NCI-H1092 treated with DMSO at 0.1 percent for 48 hours (cell line): ENCODE measurements at regions not wholly inside any gene's neighbourhood (a gene's known extent, or its start where the extent isn't known, plus 50 kb on each side); places are given as distances from the start of the nearest gene placed in this dataset.
"Not testable (repeated sequence)": the region's sequence is repeated elsewhere in the genome, so short reads cannot be mapped to it uniquely, and the experiment has no call there.

Experiments
- DNase-seq: peaks from one replicate; lab custom pipeline; 2025; lab: John Stamatoyannopoulos, UW

DNA sequence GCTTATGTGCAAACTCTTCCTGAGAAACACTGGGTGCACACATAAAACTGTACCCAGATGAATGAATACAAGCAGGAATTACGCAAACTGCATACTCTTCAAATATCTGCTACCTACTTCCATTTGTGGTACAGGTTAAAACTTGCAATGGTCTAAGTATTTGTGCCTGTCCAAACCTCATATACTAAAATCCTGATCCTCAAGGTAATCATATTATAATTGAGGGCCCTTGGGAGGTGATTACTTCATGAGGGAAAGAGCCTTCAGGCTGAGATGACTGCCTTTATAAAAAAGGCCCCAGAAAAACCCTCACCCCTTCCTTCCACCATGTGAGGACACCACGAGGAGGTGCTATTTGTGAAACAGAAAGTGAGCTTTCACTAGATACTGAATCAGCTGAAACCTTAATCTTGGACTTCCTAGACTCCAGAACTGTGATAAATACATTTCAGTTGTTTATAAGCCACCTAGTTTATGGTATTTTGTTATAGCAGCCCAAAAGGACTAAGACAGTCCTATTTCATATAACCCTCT, 1977.2 kb downstream of the PCDH7 start:
- DNase-seq, result no peak

DNA sequence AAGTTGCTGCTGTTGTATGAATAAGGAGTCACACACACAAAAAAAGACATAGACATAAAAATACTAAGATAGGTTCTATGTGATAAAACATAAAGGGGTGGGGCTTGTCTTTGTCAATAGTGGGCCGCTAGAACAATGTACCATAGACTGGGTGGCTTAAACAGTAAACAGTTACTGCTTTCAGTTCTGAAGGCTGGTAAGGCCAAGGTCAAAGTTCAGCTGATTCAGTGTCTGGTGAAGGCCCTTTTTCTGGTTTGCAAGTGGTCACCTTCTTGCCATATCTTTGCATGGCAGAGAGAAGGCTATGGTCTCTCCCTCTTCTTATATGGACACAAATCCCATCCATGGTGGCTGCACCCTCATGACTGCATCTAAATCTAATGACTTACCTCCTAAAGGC, 1980.7 kb downstream of the PCDH7 start:
- no peak for DNase-seq

DNA sequence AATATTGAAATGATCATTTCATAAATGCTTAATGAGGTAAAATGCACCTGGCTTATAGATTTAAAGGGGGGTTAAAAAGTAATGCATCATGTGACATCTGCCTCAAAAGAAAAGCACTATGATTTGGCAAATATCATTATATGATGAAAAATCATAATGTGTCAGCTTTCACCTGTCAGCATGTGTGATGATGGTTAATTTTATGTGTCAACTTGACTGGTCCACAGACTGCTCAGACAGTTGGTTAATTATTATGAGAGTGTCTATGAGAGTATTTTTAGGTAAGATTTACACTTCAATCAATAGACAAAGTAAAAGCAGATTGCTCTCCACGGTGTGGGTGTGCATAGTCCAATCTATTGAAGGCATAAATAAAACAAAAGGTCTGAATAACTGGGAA, 1986.7 kb downstream of the PCDH7 start:
- DNase-seq, result no peak

DNA sequence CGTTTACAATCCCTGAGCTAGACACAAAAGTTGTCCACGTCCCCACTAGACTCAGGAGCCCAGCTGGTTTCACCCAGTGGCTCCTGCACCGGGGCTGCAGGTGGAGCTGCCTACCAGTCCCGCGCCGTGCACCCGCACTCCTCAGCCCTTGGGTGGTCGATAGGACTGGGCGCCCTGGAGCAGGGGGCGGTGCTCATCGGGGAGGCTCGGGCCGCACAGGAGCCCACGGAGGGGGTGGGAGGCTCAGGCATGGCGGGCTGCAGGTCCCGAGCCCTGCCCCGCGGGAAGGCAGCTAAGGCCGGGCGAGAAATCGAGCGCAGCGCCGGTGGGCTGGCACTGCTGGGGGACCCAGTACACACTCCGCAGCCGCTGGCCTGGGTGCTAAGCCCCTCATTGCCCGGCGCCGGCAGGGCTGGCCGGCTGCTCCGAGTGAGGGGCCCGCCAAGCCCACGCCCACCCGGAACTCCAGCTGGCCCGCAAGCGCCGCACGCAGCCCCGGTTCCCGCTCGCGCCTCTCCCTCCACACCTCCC, 1996.0 kb downstream of the PCDH7 start:
- not testable (repeated sequence) for DNase-seq

DNA sequence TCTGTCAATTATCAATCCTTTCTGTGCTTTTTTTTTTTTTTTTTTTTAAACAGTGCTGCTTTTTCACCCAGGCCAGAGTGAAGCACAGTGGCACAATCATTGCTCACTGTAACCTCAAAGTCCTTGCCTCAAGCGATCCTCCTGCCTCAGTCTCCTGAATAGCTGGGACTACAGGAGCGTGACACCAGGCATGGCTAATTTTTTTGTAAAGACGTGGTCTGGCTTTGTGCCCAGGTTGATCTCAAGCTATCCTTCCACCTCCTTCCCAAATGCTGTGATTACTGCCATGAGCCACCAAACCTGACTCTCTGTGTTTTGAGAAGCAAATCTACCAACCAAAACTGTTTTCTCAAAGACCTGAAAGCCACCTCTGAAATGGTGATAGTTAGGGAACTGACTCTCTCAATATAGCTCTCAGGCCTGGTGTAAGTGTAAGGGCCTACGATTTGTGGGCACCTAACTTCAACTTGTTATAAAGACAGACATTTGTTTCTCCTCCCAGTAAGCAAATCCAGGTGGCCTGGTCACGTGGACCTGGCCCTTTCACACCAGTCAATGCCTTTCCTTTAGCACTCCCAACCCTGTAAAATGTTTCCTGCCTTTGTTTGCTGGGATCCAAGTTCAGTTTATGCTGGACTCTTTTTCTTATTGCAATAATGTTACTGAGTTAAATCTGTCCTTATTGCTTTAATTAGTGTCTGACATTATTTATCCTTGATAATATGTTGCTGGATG, 2015.9 kb downstream of the PCDH7 start:
- no peak for DNase-seq

DNA sequence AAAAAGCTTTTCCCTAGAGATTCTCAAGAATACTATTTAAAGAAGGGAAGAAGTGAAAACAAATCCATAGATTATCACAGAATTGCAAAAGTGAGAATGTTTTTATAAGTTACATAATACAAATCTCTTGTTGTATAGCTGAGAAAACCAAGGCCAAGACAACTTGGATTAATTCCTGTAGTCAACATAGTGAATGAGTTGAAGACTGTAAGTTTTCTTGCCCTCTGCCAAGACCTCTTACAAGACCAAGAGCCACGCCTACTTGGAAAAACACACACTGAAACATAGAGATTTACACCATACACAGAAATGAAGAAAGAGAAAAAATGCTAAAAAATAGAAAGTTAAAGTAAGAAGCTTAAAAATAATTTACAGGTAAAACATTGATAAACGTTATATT, 2024.0 kb downstream of the PCDH7 start:
- DNase-seq, result no peak

DNA sequence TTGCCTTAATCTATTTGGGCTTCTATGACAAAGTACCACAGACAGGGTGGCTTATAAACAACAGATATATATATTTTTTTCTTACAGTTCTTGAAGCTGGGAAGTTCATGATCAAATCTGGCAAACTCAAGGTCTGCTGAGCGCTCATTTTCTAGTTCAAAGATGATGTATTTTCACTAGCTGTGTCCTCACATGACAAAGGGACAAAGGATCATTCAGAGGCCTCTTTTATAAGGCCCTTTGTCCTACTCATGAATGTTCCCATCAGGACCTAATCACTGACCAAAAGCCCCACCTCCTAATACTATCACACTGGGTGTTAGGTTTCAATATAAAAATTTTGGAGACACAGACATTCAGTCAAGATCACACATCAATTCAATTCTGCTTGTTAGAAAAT, 2025.2 kb downstream of the PCDH7 start:
- DNase-seq, result no peak

DNA sequence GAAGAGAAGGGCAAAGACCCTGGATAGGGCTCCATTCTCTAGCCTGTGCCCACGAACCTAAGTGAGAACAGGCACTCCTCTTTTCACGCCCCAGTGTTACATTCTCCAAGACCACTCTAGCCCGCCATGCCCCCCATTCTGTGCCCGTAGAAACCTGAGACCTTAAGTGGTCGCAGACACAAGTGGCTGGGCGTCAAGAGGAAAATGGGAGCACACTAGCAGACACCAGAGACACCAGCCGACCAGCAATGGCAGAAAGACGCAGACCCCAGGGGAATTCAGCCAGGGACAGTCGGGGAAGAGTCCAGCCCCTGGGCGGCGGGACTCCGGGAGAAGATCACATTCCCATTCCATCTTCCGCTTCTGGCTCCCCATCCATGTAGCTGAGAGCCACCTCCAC, 2027.9 kb downstream of the PCDH7 start:
- DNase-seq, result no peak

DNA sequence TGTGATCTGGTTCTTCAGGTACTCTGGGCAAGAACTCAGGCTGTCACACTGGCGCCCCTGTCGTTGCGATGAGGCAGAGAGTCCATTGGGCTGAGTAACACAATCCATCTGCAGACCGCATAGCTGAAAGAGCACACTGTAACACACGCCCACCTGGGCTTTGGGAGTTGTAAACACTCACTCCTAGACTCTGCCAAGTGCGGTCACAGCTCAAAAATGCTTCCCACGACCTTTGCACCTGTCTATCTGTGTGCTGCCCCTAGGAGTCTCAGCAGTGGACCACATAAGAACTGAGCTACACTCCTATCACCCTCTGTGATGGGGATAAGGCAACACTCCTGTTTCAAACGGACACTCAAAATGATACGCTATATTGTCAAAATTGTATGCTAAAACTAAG, 2028.3 kb downstream of the PCDH7 start:
- DNase-seq, result no peak

DNA sequence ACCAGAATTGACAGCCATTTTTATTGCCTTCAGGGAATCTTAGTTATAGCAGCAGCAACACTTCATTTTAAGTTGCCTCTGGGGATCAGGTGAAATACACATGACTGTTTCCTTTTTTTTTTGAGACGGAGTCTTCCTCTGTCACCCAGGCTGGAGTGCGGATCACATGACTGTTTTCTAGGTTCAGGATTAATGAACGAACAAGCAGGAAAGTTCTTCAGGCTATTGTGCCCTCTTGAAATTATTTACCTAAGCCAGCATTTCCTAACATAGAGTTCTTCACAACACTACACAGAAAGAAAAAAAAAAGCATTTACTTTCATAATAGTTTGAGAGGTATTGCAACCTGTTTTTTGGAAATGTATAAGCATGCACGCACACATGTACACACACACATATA, 2032.8 kb downstream of the PCDH7 start:
- DNase-seq, result no peak

DNA sequence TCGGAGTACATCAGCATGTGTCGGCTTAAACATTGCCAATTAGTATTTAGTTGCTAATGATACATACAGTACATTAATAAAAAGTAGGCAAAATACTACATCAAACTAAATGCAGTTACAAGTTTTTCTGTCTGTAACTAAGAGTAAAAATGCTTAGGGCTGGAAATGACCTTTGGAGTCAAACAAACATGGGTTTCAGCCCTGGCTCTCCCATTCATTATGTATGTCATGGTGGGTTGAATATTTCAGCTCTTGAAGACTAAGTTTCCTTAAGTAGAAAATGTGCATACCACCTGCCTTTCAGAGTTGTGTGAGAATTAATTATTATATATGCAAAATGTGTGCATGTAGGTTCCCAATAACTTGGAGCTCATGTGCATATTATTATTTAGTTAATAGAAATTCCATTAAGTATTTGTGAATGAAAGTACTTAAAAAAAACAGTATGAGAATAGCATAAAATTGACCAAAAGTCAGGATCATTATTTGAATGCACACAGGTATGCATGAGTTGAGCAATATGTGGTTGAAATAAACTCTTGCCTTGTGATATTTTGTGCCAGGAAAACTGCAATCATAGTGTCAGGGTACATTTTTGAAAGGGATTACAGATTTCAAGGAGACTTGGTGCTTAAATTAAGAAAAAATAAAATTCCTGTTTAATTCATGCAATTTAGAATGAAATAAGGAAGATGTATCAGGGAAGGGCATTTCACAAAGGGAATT, 2048.7 kb downstream of the PCDH7 start:
- DNase-seq, result no peak

DNA sequence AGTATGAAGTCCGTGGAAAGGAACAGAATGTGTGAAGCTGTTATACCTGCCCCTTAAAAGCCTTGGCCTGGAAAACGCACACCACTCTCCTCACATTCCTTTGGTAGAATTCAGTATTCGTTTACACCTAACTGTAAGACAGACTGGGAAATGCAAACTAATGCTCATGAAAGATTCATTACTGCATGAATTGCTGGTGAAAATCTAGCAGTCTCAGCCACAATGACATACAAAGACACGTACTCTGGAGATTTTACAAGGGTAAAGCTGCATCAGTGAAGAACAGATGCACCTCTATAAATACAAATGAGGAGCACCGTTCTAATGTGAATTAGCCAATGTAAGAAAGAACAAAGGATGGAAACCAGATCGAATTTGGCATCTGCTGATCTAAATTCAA, 2051.3 kb downstream of the PCDH7 start:
- no peak for DNase-seq

DNA sequence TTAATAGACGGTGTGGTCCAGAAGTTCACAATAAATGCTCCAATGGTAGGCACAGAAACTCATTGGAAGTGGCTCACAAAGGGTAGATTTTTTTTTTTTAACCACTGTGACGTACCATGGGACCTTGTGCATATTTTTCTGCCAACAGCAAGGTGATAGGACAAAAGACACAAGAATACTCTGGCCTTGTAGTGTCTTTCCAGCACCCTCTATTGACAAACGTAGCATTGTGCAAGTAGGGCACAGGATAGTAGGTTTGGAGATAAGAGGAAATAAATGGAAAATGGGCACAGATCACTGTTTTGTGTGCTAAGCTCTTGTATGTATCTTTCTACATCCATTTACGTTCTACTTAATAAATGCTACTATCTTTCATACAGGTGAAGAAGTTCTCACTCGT, 2054.9 kb downstream of the PCDH7 start:
- peak; percentile 13 for DNase-seq

DNA sequence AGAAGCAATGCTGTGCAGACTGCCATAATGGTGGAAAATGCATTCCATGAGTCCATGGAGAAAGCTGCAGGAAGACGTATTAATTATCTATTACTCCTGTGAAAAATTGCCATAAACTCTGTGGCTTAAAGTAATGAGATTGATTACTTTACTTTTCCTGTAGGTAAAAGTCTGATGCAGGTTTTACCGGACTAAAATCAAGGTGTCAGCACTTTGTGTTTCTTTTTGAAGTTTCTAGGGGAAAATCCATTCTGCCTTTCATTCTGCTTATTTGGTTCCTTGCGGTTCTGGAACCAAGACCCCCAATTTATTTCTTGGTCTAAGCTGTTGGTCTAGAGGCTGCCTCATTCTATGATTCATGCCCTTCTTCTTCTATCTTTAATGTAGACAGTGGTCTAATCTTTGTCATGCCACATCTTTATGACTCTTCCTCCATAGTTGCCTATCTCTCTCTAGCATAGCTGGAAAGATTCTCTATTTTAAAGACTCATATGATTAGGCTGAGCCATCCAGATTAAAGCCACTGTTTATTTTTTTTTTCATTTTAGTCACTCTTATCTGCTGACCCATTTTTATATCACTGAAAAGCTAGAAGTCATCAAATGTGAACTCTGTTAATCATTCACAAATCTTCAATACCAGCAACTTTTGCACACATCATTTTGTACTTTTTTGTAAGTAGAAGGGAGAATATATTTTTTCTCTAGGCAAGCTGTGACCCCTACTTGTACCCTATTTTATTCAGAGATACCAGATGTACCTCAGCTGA, 2056.4 kb downstream of the PCDH7 start:
- DNase-seq, result no peak

DNA sequence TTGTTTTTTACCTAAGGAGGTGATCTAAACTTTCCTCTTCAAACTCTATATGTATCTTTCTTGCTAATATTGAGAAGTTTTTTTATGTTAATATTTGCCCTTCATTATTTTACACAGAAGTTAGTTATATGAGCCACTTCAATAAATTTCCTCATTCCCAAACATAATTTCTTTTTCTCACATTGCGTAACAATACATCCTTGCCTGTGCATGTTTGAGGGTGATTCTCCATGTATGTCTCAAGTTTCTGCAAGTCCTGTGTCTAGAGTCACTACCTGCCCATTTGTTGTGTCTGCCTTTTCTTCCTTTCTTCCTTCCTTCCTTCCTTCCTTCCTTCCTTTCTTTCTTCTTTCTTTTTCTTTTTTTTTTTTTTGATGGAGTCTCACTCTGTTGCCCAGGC, 2057.9 kb downstream of the PCDH7 start:
- DNase-seq, result no peak

DNA sequence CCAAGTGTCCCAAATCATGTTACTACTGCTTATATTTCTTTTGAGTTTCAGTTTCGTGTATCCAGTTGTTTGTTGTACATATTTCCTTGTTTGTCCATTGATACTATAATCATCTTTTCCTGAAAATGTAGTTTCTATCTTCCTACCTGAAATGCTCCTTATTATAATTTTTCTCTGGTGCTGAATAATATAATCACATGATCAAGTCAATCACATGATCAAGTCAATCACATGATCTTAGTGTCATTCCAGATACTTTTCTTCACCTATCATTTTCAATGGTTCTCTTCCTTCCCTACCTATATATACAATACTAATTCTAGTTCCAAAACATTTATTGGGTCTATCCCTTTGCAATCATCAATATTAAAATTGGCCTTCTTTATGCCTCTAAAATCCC, 2058.8 kb downstream of the PCDH7 start:
- DNase-seq, result no peak

DNA sequence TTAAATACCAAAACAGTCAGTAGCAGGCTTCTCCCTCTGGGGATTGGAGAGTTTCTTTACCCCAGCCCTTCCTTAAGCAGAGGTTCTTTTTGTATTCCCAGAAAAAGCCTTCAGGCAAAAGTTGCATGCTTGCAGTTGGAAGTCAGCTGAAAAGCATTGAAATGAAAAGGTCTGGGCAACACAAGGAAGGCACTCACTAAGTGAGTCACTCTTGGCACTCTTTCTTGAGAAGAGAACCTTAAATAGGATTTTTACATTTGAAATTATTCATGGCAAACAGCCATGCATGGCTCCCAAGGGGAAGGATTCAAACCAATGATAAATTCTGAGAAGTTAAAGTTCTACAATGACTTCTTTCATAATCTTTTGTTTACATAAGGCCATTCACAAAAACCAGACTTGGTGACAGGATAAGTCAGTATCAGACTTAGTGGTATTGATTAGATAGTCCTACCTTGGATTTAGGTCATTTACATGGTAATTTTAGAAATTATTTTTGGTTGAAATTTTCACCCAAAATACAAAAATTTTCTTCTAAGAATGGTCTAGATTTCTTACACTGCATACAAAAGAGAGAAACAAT, 2068.9 kb downstream of the PCDH7 start:
- DNase-seq, result no peak

DNA sequence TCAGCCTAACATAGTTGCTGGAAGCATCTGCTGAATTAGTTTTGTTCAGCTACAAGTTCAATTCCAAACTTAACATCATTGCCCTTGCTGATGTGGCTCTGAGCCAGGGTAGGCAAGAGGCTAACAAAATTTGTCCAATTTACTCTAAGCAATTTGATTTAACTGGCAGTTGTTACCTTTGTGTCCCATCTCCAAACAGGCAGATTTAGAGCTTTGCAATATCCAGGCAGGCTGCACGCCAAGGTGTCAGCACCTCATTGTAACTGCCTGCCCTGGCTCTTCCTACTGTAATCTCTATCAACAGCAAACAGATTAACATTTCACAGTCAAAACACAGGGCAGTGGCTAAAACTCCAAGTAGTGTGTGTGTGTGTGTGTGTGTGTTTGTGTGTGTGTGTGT, 2070.6 kb downstream of the PCDH7 start:
- no peak for DNase-seq

DNA sequence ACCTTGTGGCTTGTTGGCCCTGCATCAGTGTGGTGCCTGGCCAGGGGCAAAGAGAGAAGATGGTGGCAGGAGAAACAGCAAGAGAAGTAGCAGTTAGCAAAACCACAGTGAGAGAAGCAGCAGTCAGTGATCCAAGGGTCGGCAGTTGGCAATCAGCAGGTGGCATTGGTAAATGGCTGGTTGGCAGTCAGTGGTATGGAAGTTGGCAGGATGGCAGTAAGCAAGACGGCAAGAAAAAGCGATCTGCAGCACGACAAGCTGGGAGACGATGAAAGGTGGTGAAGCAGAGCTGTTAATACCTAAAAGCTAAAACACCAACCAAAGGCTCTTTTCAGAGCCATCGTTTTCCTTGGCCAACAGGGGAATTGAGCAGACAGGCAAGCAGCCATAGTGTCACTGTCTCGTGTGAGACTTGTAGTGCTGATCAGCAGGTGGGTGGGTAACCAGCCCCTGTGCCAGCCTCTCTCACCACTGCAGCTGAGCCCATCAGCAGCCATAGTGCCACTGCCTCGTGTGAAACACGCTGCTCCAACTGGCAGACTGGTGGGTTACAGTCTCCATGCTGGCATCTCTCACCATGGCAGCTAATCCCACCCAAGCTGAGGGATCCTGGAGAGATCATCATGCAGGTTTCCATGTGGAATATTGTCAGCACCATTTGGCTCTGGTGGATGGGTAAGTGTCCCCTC, 2078.4 kb downstream of the PCDH7 start:
- no peak for DNase-seq

DNA sequence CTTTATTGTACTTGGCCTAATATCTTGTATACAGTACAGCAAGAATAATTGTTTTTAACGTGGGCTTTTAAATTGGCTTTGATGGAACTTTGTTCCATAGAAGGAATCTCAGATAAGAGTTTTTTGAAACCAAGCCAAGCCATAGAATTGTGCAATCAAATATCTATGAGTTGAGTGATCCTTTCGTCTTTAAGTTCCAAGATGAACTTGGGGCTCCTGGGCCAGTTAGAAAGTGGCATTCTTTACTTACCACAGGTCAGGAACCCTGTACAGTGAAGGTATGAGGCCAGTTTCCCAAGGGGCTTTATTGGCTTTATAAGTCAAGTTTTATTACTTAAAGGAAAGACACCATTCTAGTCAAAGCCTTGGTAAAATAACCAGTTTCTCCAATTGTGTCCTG, 2104.2 kb downstream of the PCDH7 start:
- no peak for DNase-seq

DNA sequence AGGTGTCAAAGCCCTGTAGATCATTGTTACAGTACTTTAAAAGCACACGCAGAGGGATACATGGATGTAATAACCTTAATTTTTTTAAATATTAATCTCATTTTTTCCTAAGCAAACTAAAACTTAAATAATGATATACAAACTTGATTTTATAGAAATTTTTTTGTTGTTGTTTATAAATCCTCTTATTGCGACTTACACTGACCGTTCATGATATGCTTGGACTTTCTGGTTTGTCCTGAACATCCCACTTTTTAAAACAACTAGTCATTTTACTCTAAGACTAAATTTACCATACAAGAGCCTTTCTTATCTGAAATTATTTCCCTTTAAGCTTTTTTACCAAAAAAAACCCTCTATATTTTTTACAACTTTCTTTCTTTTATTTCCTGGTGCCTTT, 2106.0 kb downstream of the PCDH7 start:
- DNase-seq, result no peak

DNA sequence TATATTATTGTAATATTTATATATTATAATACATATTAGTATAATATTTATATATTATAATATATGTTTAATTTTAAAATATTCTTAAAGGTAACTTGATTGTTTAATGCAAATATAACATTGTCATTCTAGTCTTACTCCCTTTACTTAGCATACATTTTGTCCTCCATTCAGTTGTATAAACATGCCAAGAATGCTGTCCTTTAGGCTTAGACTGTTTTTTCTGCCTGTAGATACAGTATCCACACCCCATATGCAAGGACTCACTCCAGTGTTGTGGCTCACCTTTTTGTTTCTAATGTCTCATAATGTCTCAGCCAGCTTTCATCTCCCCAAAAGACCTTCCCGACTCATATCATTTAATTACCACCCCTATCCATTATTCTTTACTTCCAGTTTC, 2110.0 kb downstream of the PCDH7 start:
- DNase-seq, result no peak
